HG02973 (cell line): ENCODE measurements at regions not wholly inside any gene's neighbourhood (a gene's known extent, or its start where the extent isn't known, plus 50 kb on each side); places are given as distances from the start of the nearest gene placed in this dataset.
"Not testable (repeated sequence)": the region's sequence is repeated elsewhere in the genome, so short reads cannot be mapped to it uniquely, and the experiment has no call there.

Experiments
- ATAC-seq: cut with Tn5 transposase; IDR thresholded peaks from one replicate; pipeline ENCODE4 v1.9.1; 2021; ENCODE audit warnings: moderate library complexity; ENCODE audit not compliant: unreplicated experiment

GRCh38 chr13:66072097-66072496 is 1158.0 kb downstream of the PCDH9 start:
- ATAC-seq = not testable (repeated sequence)

DNA sequence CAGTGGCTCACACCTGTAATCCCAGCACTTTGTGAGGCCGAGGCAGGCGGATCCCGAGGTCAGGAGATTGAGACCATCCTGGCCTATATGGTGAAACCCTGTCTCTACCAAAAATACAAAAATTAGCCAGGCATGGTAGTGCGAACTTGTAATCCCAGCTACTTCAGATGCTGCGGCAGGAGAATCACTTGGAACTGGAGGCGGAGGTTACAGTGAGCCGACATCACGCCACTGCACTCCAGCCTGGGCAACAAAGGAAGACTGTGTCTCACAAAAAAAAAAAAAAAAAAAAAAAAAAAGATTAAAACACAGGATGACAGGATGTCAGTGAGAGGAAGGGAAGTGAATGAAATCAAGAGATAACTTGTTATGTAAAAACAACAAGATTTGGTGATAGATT is 1158.5 kb downstream of the PCDH9 start:
- ATAC-seq = no peak

- no peak for ATAC-seq
Measured at GRCh38 chr13:66071029-66071428, 1159.1 kb downstream of the PCDH9 start.

DNA sequence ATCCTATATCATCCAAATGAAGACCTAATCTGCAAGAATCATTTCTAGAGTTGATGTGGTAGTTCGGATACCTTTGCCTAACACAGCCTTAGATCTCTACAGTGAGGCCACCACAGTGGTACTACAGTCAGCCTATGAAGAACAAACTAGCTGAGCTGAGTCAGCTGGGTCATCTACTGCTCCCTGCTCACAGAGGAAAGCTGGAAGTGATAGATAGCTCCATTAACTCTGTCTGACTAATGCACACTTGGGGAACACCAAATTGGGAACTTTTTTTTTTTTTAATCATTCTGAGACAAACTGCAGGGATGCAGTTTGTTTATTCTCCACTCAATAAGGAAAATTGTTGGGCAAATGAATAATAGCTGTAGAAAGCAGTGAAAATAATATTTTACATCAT is 1160.6 kb downstream of the PCDH9 start:
- no peak for ATAC-seq

DNA sequence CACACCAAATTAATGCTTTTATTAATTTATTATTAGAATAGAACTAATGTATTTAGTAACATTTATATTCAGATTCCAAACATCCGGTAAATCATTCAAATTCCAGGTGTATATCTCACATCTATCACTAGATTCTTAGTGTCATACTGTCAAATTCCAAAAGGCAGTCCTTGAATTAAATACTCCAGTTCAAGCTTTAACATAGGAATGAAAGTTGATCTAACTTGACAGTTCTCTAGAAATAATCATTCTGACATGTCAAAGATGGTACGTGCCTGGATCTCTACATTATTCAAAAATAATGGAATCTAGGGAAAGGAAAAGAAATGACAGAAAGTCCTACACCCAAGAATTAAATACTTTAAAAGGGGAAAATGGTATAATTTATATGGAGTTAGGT is 1161.5 kb downstream of the PCDH9 start:
- ATAC-seq = no peak

DNA sequence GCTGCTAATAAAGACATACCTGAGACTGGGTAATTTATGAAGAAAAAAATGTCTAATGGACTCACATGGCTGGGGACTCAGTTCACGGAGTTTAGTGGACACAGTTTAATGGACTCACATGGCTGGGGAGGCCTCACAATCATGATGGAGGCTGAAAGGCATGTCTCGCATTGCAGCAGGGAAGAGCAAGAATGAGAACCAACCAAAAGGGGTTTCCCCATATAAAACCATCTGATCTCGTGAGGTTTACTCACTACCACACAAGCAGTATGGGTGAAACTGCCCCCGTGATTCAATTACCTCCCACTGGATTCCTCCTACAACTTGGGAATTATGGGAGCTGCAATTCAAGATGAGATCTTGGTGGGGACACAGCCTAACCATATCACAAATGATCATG is 1181.2 kb downstream of the PCDH9 start:
- ATAC-seq = no peak

- no peak for ATAC-seq
Measured at GRCh38 chr13:66040506-66040905, 1189.6 kb downstream of the PCDH9 start.

- no peak for ATAC-seq
Measured at GRCh38 chr13:66037096-66037495, 1193.0 kb downstream of the PCDH9 start.

GRCh38 chr13:66036636-66037035 is 1193.5 kb downstream of the PCDH9 start:
- ATAC-seq = no peak

DNA sequence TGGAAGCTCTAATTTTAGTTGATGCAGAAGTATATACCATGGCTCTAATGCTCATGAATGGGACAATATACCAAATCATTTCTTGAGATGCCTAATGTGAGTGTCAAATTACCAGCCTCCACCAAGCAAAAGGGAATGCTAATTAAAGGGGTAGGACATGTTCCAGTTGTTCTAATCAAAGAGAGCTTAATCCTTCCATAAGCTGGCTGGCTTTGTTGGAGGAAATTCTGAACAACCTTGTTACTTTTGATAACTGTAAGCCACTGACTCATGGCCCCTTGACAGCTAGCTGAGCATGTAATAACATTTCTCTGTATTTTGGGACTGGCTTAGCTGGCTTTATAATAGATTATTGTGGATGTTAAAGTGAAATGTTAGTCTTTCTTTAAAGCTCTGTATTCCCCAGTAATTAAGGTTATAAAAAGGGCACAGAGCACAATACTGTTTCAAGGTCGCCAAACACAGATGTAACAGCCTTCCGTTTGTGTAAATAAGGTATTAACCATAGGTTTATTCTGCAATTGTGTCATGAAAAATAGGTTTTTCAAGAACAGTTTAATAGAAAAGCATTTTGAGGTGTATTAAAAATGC is 1194.0 kb downstream of the PCDH9 start:
- ATAC-seq = no peak

- ATAC-seq = no peak
Measured at GRCh38 chr13:66033924-66034323, 1196.2 kb downstream of the PCDH9 start.

GRCh38 chr13:66021846-66022245 is 1208.3 kb downstream of the PCDH9 start:
- ATAC-seq = no peak

GRCh38 chr13:66014771-66015170 is 1215.4 kb downstream of the PCDH9 start:
- ATAC-seq = no peak

- ATAC-seq = no peak
Measured at GRCh38 chr13:66009241-66009640, 1220.9 kb downstream of the PCDH9 start.

DNA sequence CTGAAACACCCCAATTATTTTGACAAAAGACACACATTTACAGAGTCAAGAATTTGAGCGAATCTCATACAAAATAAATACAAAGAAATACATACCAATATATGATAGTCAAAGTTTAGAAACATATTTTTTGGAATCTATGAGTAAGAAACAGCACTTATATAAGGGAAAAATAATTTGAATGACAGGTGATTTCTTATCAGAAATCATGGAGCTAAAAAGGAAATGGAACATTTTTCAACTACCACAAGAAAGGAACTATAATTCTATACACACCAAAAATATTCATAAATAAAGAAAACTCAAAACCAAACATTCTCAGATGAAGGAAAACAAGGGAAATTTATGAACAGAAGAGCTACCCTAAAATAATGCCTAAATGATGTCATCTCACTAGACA is 1226.6 kb downstream of the PCDH9 start:
- no peak for ATAC-seq

DNA sequence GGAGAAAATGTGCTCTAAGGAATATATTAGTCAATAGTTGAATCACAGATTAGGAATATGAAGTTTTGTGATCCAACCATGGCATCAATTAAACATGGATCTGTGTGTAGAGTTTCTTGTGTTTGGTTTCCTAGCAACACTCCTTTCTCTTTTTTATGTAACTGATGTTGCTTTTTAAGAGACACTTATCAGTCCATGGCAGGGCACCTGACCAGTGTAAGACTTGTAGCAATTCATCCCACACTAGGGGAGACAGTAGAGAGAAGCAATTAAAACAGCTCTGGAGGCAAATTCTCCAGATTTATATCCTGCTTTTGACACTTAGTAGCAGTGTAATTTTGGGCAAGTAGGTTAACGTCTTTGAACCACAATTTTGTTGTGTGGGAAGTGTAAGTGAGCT is 1229.0 kb downstream of the PCDH9 start:
- ATAC-seq = no peak

GRCh38 chr13:65999411-65999810 is 1230.7 kb downstream of the PCDH9 start:
- no peak for ATAC-seq

DNA sequence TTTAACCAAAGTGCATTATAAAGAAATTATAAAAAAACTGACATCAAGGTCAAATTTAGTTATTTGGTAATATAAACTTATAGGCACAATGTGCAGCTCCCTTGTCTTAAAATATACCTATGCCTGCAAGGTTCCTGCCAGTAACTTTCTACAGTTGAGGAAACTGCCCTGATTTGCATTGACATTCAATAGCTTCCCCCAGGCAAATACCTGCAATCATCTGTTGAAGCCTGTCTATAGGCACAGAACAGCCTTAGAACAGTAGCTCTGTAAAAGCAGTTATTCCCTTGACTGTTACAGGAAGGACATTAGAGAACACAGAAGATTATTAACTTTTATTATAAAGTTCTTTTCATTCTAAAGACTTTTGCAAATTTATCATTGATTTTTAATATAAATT is 1239.5 kb downstream of the PCDH9 start:
- no peak for ATAC-seq

DNA sequence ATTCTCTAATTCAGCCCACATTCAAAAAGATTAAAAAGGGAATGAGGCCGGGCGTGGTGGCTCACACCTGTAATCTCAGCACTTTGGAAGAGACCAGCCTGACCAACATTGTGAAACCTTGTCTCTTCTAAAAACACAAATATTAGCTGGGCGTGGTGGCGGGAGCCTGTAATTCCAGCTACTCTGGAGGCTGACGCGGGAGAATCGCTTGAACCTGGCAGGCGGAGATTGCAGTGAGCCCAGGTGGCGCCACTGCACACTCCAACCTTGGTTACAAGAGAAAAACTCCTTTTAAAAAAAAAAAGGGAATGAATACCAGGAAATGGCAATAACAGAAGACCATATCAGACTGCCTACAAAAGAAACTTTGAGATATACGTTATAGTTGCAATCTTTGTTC is 1244.5 kb downstream of the PCDH9 start:
- ATAC-seq = no peak

GRCh38 chr13:65977525-65977924 is 1252.6 kb downstream of the PCDH9 start:
- no peak for ATAC-seq

GRCh38 chr13:65971541-65971940 is 1258.6 kb downstream of the PCDH9 start:
- no peak for ATAC-seq

DNA sequence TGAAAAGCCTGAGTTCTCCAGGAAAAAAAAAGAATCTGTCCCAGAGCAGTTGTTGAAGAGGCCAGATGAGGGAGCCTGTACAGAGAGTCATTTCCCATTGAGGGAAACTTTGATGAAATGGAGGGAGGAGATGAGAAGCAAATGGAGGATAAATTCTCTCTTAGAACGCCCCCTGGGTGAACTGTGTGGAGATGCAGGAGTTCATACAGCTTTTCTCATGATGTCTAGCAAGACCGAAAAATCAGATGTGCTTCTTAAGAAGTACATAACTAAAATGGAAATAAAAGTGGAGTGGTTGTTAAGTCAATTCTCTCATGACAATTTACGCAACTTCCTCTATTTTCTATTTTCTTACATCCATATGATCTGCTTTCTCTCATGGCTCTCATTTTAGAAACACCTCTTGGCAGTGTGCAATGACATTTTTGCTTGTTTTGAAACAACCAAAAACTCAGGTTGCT is 1263.1 kb downstream of the PCDH9 start:
- ATAC-seq = no peak

GRCh38 chr13:65965501-65965900 is 1264.6 kb downstream of the PCDH9 start:
- no peak for ATAC-seq
